ENCODE measurements at regions not wholly inside any gene's neighbourhood (a gene's known extent, or its start where the extent isn't known, plus 50 kb on each side); places are given as distances from the start of the nearest gene placed in this dataset.

DNA sequence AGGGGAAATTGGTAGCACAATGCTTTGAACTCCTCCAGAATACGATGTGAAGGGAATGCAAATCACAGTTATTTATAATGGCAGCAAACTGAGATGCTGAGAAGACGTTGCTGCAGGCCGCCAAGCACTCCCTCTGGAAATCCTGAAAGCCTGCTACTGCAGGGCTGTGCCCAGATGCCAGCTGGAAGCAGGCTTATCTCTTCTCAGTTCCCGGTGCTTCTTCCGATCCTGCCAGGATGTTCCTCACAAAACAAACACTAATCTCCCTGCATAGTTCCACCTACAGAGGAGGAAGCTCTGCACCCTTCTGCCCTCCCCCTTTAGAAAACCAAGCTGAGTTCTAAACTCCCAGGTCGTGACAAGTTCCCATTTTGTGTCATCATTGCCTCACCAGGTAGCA, 201.7 kb upstream of the BCL6 start:
- POLR2A ChIA-PET, result interaction anchor here (0.9 kb wide), 1 partner anchor 201 kb away, joined by 3 read pairs; no protein-coding TSS in a partner anchor
- no peak overlapping the region for H3K27ac ChIP-seq (ENCODE audit: extremely low read depth, low read depth, low read length)
- no peak overlapping the region for H3K4me3 ChIP-seq (ENCODE audit: low read depth, low read length)
- no peaks in the 10 kb centered on the region for H3K4me1 ChIP-seq (ENCODE audit: control insufficient read depth, insufficient read depth, low read length)
- TF ChIP-seq ZIC2 (tag by site-specific recombination; IDR thresholded peaks at IDR 0.05), result no peak
- no peaks in the 10 kb centered on the region for H3K9me3 ChIP-seq (ENCODE audit: control insufficient read depth, insufficient read depth, low read depth, low read length)
- CTCF ChIA-PET, result no interaction called here
- no peaks in the 10 kb centered on the region for H3K36me3 ChIP-seq (ENCODE audit: control insufficient read depth in 2 of 2, insufficient read depth in 1 of 2, low read length in 2 of 2)

DNA sequence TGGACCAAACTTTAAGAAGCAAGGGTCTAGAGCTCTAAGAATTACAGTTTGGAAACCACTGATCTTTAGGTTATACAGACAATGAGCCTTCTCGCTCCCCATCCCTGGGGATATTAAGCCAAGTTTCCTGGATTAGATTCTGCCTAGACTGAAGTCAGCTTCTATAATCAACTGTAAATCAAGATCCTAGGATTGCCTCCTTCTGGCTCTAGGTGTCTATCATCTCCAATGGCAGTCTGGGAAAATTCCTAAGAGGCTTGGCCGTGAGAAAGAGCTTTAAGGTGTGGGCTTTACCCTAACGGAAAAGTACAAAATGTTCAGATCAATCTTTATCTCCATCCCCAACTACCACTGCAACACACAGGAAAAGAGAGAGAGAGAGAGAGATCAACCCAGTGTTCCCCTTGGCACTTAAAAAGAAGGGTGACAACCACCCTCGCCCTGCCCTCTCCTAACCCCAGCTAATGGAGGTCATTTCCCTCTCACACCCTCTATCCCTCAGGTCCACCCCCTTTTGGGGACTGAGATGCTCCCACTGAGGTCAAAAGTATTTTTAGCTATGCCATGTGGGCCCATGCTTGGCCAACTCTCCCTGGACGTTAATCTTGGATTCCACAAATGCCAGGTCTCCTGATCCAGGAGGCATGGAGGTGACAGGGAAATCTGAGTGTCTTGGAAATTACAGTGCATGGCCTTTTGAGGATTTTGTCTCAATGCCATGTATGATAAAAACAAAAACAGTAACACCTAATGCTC, 202.8 kb upstream of the BCL6 start:
- Histone ChIP-seq H3K4me3 (ENCODE audit: low read depth, low read length) (no peak overlapping the region), H3K9me3 (ENCODE audit: control insufficient read depth, insufficient read depth, low read depth, low read length) (no peaks in the 10 kb centered on the region), H3K36me3 (ENCODE audit: control insufficient read depth in 2 of 2, insufficient read depth in 1 of 2, low read length in 2 of 2) (no peaks in the 10 kb centered on the region), H3K27ac (ENCODE audit: extremely low read depth, low read depth, low read length) (no peak overlapping the region), H3K4me1 (ENCODE audit: control insufficient read depth, insufficient read depth, low read length) (no peaks in the 10 kb centered on the region)
- ChIA-PET POLR2A (no interaction called here), CTCF (no interaction called here)
- TF ChIP-seq MEIS1 (CRISPR knock-in tag; IDR thresholded peaks at IDR 0.05; ENCODE audit: borderline replicate concordance) (no peak), GLIS2 (tag by site-specific recombination; IDR thresholded peaks at IDR 0.05) (no peak), ZNF558 (tag by site-specific recombination; IDR thresholded peaks at IDR 0.05) (no peak)
- TF ChIP-seq, protein P1, sequence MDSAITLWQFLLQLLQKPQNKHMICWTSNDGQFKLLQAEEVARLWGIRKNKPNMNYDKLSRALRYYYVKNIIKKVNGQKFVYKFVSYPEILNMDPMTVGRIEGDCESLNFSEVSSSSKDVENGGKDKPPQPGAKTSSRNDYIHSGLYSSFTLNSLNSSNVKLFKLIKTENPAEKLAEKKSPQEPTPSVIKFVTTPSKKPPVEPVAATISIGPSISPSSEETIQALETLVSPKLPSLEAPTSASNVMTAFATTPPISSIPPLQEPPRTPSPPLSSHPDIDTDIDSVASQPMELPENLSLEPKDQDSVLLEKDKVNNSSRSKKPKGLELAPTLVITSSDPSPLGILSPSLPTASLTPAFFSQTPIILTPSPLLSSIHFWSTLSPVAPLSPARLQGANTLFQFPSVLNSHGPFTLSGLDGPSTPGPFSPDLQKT (IDR thresholded peaks at IDR 0.05; ENCODE audit: borderline replicate concordance, low read depth, low read length), result no peak

DNA sequence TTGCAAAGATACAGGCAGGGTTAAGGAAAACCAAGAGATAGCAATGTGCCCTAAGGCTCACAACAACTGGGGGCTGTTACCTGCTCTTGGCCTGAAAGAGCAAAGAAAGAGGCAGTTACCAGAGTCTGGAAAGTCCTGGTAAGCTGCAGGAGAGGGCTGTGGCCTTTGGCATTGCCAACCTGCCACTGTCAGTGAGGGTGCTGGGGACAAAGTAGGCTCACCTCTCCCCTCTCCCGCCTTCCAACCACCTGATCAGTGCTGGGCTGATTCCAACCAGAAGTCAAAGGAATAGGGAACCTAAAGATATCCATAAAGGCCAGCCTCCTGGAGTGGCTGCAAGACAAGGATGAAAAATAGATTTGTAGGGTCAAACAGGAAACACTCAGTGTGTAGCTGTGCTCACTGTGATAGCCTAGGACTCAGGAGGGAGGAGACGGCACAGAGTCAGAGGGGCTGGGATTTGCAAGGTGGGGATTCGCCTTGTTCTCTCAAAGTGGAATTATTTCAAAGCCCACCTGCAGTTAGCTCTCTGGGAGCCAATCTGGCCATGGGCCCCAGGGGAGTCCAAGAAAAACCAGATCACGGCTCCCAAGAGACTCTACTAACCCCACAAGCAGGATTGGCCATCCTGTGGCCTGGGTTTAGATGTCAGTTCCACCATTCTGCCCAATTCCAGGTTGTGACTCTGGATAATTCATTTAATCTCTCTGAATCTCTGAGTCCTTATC, 204.0 kb upstream of the BCL6 start:
- Histone ChIP-seq H3K9me3 (ENCODE audit: control insufficient read depth, insufficient read depth, low read depth, low read length) (no peaks in the 10 kb centered on the region), H3K27ac (ENCODE audit: extremely low read depth, low read depth, low read length) (no peak overlapping the region), H3K4me1 (ENCODE audit: control insufficient read depth, insufficient read depth, low read length) (no peaks in the 10 kb centered on the region), H3K36me3 (ENCODE audit: control insufficient read depth in 2 of 2, insufficient read depth in 1 of 2, low read length in 2 of 2) (no peaks in the 10 kb centered on the region), H3K4me3 (ENCODE audit: low read depth, low read length) (no peak overlapping the region)
- CTCF ChIA-PET, result interaction anchor here (0.5 kb wide), 1 partner anchor 552 kb away, joined by 3 read pairs; no protein-coding TSS in a partner anchor
- no peak for TF ChIP-seq ZNF112 (tag by site-specific recombination; IDR thresholded peaks at IDR 0.05)
- TF ChIP-seq ZNF221 (tag by site-specific recombination; IDR thresholded peaks at IDR 0.05; ENCODE audit: borderline replicate concordance), result no peak
- TF ChIP-seq ZBTB11 (tag by site-specific recombination; conservative IDR thresholded peaks at IDR 0.05; ENCODE audit: low read depth), result no peak
- TF ChIP-seq ZFP37 (tag by site-specific recombination; IDR thresholded peaks at IDR 0.05), result no peak
- no peak for TF ChIP-seq ZNF621 (tag by site-specific recombination; IDR thresholded peaks at IDR 0.05)
- POLR2A ChIA-PET, result no interaction called here

GRCh38 chr3:187950671-187951070, 203.3 kb upstream of the LPP start:
- H3K4me1 ChIP-seq (ENCODE audit: control insufficient read depth, insufficient read depth, low read length), result no peaks in the 10 kb centered on the region
- H3K27ac ChIP-seq (ENCODE audit: extremely low read depth, low read depth, low read length), result no peak overlapping the region
- ChIA-PET CTCF (interaction anchor here (0.6 kb wide), 1 partner anchor 100 kb away, joined by 3 read pairs; no protein-coding TSS in a partner anchor), POLR2A (no interaction called here)
- no peaks in the 10 kb centered on the region for H3K36me3 ChIP-seq (ENCODE audit: control insufficient read depth in 2 of 2, insufficient read depth in 1 of 2, low read length in 2 of 2)
- no peaks in the 10 kb centered on the region for H3K9me3 ChIP-seq (ENCODE audit: control insufficient read depth, insufficient read depth, low read depth, low read length)
- no peak overlapping the region for H3K4me3 ChIP-seq (ENCODE audit: low read depth, low read length)
- TF ChIP-seq ZNF292 (tag by site-specific recombination; IDR thresholded peaks at IDR 0.05; ENCODE audit: borderline replicate concordance, low read depth), result no peak
- no peak for TF ChIP-seq ZNF146 (tag by site-specific recombination; IDR thresholded peaks at IDR 0.05)
- no peak for TF ChIP-seq ZBTB21 (tag by site-specific recombination; IDR thresholded peaks at IDR 0.05)
- no peak for TF ChIP-seq ZNF132 (tag by site-specific recombination; IDR thresholded peaks at IDR 0.05; ENCODE audit: borderline replicate concordance)
- TF ChIP-seq, protein P2, sequence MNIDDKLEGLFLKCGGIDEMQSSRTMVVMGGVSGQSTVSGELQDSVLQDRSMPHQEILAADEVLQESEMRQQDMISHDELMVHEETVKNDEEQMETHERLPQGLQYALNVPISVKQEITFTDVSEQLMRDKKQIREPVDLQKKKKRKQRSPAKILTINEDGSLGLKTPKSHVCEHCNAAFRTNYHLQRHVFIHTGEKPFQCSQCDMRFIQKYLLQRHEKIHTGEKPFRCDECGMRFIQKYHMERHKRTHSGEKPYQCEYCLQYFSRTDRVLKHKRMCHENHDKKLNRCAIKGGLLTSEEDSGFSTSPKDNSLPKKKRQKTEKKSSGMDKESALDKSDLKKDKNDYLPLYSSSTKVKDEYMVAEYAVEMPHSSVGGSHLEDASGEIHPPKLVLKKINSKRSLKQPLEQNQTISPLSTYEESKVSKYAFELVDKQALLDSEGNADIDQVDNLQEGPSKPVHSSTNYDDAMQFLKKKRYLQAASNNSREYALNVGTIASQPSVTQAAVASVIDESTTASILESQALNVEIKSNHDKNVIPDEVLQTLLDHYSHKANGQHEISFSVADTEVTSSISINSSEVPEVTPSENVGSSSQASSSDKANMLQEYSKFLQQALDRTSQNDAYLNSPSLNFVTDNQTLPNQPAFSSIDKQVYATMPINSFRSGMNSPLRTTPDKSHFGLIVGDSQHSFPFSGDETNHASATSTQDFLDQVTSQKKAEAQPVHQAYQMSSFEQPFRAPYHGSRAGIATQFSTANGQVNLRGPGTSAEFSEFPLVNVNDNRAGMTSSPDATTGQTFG (tag by site-specific recombination; IDR thresholded peaks at IDR 0.05; ENCODE audit: borderline replicate concordance), result no peak
- TF ChIP-seq TCF7L2 (IDR thresholded peaks at IDR 0.05; ENCODE audit: borderline replicate concordance, low read depth, low read length), result no peak
- TF ChIP-seq ZNF350 (tag by site-specific recombination; IDR thresholded peaks at IDR 0.05), result no peak
- TF ChIP-seq ZNF184 (tag by site-specific recombination; IDR thresholded peaks at IDR 0.05), result no peak
- TF ChIP-seq ZNF48 (tag by site-specific recombination; IDR thresholded peaks at IDR 0.05), result no peak

Data from HEK293 (cell line).